ENCODE measurements at regions not wholly inside any gene's neighbourhood (a gene's known extent, or its start where the extent isn't known, plus 50 kb on each side); places are given as distances from the start of the nearest gene placed in this dataset.
"Not testable (repeated sequence)": the region's sequence is repeated elsewhere in the genome, so short reads cannot be mapped to it uniquely, and the experiment has no call there.

DNA sequence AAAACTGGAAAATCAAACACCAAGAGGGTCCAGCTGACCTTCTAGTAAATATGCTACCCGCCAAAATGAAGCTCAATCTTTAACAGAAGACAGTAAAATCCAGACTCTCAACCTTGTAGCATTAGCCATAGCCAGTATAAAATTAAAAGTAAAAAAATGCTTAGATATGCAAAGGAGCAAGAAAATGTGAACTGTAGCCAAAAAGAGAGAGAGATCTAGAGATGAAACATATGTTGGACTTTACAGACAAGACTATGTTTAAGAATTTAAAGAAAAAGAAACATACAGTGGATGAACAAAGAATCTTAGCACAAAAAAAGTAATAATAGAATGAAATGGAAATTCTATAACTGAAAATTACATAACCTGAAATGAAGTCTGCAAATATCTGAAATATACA is 344.5 kb downstream of the LRATD1 start:
- no peak for DNase-seq (ENCODE audit: low read depth in 3 of 3)

DNA sequence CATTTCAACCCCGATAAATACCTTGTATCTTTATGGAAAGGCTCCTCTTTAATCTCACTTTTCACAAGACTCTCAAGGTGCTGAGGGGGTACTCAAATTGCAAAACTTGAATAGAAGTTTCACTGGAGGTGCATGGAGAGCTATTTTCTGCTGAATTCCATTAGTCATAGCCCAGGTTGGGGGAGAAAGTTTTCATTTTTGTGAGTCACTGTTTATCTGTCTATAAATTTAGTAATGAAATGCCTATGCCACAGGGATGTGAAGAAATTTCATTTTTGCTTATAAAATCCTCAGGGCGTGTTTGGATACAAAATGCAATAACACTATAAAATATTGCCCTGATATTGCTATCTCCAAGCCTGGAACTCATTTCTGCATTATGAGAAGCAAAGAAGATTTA is 346.3 kb downstream of the LRATD1 start:
- DNase-seq (ENCODE audit: low read depth in 3 of 3), result no peak

DNA sequence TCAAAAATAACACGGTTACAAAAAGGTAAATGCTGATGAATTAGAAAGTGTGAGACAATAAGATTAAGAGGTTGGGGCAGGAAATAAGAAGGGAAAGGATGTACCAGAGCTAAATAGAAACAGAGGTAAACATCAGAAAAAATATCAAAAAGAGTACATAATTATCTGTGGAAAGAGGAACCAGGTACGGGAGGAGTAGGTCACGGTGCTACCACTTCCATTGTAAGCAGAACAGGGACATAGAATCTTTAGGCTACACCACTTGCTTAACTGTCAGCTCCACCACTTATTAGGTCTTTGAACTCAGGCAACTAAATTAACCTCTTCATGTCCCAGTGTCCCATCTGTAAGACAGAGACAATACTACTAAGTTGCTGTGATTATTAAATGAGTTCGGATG is 350.3 kb downstream of the LRATD1 start:
- no peak for DNase-seq (ENCODE audit: low read depth in 3 of 3)

DNA sequence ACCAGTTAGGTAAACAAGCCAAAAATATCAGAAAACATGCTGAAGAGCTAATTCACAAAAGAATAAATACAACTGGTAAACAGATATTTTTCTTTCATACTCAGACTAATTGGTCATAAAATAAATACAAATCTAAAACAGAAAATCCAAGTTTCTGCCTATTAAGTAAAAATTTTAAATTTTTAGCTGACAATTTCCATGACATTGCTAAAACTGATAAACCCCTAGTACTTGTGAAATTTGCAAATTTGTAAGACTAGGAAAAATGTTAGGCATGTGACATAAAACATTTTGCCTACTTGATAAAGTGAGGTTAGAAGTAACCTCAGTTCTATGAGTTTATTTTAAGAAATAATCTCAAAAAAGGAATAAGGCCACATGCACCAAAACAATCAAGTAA is 356.1 kb downstream of the LRATD1 start:
- no peak for DNase-seq (ENCODE audit: low read depth in 3 of 3)

DNA sequence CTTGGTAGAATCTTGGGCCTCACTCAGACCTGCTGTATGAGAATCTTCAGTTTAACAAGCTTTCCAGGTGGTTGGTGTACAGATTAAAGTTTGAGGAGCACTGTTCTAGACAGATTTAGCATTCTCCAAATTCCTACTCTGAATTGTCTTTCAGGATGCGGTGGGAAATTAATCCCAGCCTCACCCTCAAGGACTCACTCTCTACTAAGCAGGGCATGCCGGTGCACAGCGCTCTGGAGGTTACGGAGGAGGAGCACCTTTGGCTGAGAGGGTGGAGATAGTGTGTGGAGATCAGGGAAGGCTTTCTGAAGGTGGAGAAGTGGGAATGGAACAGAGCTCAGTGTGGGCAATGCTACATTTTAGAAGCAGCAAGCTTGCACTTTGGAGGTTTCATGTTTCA is 359.2 kb downstream of the LRATD1 start:
- DNase-seq (ENCODE audit: low read depth in 3 of 3), result no peak

DNA sequence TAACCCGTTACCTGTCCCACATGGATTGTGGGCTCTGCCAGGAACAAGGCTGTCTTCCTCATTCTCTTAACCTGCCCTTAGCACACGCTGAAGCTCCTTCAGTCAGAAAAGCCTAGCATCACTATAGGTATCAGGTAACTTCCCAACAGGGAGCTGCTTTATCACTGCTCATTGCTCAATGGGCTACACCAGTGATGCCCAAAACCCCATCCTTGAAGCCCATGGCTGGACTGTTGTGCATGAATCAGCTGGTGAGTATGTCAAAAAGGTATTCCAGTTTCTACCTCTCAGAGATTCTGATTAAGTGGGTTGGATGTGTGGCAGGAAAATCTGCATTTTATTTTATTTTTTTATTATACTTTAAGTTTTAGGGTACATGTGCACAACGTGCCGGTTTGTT is 362.2 kb downstream of the LRATD1 start:
- no peak for DNase-seq (ENCODE audit: low read depth in 3 of 3)

DNA sequence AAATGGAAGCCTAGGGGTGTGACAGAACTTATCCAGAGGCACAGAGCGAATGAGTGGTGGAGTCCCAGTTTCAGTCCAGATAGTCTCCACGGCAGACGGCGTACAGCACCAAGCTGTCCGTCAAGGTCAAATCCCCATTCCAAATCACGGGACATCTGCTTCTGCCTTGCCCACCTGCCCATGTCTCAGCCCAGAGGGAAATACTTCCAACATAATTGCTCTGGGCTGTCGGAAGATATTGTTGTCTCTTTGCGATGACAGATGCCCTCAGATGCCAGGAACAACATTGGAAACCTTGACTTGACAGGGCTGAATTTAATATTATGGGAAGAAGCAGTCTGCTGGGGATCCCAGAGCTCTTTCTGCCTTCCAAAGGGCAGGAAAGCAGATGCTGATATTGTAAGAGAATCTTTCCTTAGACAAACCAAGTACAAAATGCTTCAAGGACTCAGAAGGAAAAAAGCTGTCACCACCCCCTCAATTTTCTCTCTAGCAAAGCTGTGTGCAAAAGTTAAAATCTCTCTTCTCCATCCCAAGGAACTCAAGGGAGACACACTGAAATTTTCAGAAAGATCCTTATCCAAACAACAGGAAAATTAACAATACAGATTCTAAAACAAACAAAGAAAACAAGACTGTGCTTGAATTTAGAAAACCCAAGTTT is 364.0 kb downstream of the LRATD1 start:
- no peak for DNase-seq (ENCODE audit: low read depth in 3 of 3)

DNA sequence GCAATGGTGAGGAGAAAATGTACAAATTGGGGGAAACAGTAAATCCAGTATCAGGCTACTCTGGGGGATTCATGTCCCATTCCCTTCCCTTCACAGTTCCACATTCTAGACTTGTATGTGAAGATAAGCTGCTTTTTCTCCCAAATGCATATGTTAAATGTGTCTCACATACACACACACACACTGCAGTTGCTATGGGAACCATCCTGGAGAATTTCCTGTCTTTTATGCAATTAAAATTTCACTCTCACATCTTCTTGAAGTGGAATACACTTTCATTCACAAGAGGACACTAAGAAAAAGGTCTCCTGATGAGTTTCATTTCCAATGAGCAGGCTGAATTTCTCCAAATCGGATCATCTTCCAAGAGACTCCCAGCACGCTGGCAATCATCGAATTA is 366.0 kb downstream of the LRATD1 start:
- no peak for DNase-seq (ENCODE audit: low read depth in 3 of 3)

DNA sequence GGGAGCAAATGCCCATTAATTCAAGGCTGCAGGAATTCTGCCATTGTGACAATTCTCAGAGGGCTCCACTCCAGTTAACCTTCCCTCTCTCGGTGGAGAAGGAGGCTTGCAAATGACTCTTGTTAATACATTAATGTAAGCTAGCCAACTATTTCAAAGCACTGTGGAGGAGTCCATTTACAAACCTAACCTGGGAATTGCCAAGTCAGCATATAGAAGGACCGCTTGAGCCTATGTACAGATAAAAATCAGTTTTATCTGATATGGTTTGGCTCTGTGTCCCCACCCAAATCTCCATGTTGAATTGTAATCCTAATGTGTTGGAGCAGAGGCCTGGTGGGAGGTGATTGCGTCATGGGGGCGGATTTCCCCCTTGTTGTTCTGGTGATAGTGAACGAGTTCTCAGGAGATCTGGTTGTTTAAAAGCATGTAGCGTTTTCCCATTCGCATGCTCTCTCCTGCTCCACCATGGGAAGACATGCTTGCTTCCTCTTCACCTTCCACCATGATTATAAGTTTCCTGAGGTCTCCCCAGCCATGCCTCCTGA is 366.7 kb downstream of the LRATD1 start:
- DNase-seq (ENCODE audit: low read depth in 3 of 3), result no peak

DNA sequence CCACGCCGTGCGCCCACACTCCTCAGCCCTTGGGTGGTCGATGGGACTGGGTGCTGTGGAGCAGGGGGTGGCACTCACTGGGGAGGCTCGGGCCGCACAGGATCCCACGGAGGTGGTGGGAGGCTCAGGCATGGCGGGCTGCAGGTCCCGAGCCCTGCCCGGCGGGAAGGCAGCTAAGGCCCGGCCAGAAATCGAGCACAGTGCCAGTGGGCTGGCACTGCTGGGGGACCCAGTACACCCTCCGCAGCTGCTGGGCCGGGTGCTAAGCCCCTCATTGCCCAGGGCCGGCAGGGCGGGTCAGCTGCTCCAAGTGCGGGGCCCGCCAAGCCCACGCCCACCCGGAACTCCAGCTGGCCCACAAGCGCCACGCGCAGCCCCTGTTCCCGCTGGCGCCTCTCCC is 370.0 kb downstream of the LRATD1 start:
- DNase-seq (ENCODE audit: low read depth in 3 of 3), result not testable (repeated sequence)

DNA sequence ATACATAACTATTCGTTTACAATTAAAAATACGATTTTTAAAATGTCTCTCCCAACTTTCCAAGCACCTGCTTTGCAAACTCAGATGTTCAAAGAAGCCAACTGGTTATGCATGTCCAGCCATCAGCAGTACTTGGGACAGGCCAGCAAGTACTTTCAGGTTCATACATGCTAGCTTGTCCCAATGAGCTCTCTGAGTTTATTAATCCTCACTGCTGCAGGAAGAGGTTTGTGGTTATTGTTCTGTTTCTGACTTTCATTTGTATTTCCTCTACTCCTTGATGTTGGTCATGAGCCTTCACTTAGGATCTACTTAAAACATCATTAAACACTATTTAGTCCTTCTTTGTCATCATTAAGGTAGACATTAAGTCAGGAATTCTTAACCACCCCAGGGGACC is 374.1 kb downstream of the LRATD1 start:
- DNase-seq (ENCODE audit: low read depth in 3 of 3), result no peak

DNA sequence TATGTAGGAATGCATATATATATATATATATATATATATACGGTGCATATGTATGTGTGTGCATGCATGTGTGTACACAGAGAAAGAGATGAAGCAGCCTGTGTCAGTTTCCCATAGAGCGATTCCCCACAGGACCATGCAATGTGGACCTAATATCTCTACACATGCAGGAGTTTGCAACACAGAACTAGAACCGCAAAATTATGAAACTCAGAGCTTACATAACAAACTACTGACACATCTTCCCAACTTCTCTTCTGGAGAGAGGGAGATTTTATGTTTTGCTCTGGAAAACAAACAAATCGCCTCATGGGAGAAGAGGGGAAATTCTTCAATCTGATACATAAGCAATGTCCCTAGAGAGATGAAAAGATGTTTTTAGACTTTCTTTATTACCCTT is 377.2 kb downstream of the LRATD1 start:
- no peak for DNase-seq (ENCODE audit: low read depth in 3 of 3)

DNA sequence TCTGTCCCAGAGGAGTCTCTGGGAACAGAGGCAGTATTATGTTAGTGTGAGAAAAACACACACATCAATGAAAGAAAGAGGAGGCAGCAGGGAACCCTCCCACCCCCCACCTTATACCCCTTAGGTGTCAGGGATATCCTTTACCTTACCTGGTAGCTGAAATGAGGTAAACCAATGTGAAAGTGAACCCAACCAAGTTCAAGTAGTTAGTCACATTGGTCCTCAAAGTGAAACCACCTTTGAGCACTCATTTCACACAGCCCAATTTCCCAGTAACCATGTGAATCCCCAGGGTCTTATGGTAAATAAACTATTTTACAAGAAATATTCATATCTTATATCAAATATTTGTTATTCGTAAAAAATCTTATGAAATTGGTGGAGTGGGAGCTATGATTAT is 377.8 kb downstream of the LRATD1 start:
- no peak for DNase-seq (ENCODE audit: low read depth in 3 of 3)

DNA sequence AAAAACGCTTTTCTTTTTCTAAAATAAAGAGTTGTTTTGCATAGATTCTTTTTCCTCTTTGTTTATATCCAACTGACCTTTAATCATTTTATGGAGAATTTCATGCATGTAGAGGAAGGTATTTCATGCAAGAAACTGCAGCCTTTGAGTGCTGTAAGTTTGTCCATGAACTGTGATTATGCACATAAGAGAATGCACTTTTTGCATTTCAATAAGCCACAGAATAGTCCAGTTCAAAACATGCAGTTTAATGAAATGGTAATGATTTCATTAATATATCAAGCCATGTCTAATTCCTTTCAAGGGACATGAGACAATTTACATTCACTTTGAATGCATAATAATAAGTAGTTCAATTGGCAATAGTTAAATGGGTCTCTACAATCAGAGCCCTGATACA is 386.3 kb downstream of the LRATD1 start:
- DNase-seq (ENCODE audit: low read depth in 3 of 3), result no peak

DNA sequence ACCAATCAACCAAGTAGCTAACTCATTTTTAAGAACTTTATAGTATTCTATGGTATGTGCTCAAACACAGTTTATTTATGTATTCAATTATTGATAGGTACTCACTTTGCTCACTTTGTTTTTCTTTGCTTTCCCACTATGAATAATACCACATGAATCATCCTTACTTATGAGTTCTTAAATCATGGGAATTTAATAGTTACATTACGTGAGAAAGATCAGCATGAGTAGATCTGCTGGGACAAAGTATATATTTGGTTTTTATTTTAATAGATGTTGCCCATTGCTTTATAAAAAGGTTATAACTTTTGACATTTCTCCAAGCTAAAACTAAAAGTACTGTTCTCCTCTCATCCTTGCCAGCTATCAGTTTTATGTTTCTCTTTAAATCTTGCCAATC is 390.7 kb downstream of the LRATD1 start:
- no peak for DNase-seq (ENCODE audit: low read depth in 3 of 3)

DNA sequence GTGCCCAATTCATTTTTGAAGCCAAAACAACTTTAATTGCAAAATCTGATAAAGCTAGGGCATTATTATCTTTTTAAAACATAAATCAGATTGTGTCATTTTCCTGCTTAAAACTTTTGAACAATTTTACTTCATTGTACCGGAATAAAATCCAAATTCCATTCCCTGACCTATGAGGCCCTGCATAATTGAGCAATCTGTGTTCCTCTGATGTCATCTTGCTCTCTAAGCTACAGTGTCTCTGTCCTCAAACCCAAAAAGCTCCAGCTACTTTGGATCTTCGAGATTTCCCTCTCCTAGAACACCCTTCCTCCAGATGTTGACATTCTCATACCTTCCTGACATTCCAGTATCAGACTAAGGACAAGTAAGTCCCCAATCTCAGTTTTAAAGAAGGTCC is 395.9 kb downstream of the LRATD1 start:
- DNase-seq (ENCODE audit: low read depth in 3 of 3), result no peak

DNA sequence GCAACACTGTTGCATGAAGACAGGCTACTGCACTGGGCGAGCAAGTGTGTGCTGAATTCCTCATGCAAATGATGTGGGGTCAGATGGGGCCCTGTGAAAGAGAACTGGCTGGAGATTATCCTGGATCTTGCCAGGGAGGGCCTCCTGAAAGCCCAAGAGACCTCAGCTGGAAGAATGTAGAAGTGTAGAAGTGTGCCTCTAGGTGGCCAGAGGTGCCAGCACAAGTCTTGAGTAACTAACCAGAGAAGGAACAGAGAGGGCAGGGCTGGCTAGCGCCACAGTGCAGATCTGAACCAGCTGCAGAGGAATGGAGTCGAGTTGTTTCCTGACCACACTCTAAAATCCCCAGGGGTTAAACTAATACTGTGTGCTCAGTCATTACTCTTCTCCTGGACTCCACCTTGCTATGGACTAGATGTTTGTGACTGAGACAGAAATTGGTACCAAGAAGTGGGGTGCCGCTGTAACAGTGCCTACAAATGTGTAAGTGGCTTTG is 399.3 kb downstream of the LRATD1 start:
- DNase-seq (ENCODE audit: low read depth in 3 of 3), result no peak

DNA sequence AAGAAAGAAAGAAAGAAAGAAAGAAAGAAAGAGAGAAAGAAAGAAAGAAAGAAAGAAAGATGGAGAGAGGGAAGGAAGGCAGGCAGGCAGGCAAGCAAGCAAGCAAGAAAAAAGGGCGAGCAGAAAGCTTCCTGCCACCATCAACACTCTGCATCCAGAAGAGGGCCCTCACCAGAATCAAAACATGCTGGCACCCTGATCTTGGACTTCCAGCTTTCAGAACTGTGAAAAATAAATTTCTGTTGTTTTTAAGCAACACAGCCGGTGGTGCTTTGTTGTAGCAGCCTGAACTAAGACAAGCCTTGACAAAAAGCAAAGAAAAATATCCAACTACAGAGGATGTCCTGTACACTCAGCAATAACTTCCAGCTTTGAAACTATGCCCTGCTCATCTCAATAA is 401.7 kb downstream of the LRATD1 start:
- DNase-seq (ENCODE audit: low read depth in 3 of 3), result no peak

DNA sequence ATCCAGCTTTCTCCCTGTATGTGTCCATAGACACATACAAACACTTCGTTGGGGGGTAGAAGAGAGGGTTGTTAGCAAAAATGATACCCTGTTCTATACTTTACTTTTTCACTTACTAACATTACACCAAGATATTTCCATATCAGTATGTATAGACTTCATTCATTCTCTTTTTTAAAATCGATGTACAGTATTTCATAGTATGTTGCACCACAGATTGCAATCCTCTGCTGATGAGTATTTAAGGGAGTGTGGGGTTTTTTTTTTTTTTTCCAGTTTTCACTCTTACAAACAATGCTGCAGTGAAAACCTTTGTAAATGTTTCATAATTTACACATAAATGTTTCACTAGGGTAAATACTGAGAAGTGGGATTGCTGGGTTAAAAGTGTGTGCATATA is 402.3 kb downstream of the LRATD1 start:
- DNase-seq (ENCODE audit: low read depth in 3 of 3), result no peak

DNA sequence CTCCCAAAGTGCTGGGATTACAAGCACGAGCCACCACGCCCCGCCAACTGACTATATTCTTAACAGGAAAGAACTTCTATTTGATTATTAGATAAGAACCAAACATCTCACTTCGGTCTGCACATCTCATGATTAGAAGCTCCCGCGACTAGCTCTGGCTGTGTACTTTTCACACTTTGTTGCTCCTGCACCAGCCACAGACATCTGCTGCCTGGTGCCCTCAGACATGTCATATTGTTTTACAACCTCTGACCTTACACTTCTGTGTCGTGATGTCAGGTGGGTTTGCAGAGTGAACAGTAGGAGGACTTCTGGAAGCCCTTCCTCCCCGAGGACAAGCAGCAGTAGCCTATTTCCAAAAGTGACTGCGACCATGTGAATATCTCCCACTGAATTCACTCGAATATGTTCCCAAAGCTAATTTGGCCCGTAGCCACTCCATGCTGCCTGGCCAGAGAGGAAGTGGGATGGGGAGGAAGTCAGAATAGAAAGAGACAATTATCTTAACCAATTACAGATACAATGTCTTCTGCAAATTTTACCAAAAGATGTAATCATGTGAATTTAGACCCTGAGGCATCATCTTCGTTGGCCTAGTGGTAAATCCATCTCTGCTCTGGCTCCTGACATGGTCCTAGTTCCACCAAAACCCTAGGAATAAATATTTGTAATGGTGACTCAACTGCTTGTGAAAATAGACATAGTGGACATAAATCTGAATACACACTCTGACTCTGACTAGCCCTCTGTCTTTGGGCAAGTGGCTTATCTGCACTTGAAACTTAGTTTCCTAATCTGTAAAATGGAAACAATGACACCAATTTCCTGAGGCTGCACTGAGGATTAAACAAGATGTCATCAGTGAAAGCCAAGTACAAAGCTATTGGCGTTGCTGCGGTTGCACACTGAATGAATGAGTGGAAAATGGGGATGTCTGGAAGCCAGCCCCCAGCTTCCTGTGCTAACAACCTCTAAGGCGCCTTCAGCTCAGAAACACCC is 406.1 kb downstream of the LRATD1 start:
- no peak for DNase-seq (ENCODE audit: low read depth in 3 of 3)

DNA sequence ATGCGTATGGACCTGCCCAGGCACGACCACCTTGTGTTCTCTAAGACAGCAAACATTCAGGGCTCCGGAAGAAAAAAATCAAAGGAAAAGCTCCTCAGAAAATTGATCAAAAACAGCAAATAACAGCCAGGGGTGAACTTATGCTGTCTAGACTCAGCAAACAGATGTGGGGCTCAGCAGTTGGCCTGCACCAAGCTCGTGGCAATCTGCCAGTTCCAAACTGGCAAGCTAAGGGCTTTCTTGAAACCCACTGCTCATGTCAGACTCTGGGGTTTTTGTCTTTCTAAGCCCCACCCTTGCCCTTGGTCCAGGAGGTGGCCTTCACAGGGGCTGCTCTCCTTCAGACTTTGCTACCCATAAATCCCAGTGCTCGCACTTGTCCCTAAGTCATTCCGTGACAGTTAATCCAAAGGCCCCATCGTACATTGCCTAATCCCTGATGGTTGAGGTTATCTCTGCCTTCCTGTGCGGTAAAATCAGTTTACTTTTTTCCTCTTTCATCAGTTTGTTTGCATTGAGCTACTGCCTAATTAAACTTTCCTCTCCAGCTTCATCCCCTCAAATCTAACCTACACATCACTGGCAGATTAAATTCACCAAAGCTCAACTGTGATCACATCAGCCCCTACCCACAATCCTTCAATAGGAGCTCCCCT is 408.0 kb downstream of the LRATD1 start:
- no peak for DNase-seq (ENCODE audit: low read depth in 3 of 3)

DNA sequence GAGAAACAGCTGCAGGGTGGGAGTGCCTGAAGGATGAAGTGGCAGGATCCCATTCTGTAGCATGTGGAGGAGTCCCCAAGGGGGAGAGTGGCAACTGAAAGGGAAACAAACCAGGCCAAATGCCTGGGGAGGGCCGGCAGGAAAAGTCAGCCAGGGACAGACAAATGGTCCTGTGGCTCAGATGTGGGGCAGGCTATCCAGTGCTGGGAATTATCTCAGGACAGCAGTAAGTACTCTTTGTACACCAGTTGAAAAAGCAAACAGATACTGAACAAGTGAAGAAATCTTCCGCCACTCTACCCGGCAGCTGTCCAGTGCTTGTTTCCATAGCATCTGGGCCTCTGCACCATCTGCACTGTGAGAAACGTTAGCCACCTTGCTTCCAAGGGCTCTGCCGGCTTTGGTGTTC is 408.9 kb downstream of the LRATD1 start:
- no peak for DNase-seq (ENCODE audit: low read depth in 3 of 3)
